GM12874 (cell line): ENCODE measurements at regions not wholly inside any gene's neighbourhood (a gene's known extent, or its start where the extent isn't known, plus 50 kb on each side); places are given as distances from the start of the nearest gene placed in this dataset.

Experiments used
- CTCF ChIP-seq: IDR thresholded peaks from 2 replicates; pipeline ENCODE4 v1.5.1; 2011; ENCODE audit warnings: low read depth, mild to moderate bottlenecking, control low read depth, low read length, moderate library complexity; ENCODE audit not compliant: insufficient read depth

- TF ChIP-seq CTCF = no peak
Measured at GRCh38 chr5:123751670-123752069, 239.7 kb downstream of the CSNK1G3 start.

GRCh38 chr5:123748239-123748638 is 236.3 kb downstream of the CSNK1G3 start:
- no peak for TF ChIP-seq CTCF

GRCh38 chr5:123746683-123747360 is 234.8 kb downstream of the CSNK1G3 start:
- TF ChIP-seq CTCF = no peak

- no peak for TF ChIP-seq CTCF
Measured at GRCh38 chr5:123743990-123744583, 232.1 kb downstream of the CSNK1G3 start.

- TF ChIP-seq CTCF = no peak
Measured at GRCh38 chr5:123735384-123735783, 223.4 kb downstream of the CSNK1G3 start.

GRCh38 chr5:123732257-123732656 is 220.3 kb downstream of the CSNK1G3 start:
- no peak for TF ChIP-seq CTCF

GRCh38 chr5:123722451-123722850 is 210.5 kb downstream of the CSNK1G3 start:
- no peak for TF ChIP-seq CTCF
